HG03342 (cell line): ENCODE measurements at regions not wholly inside any gene's neighbourhood (a gene's known extent, or its start where the extent isn't known, plus 50 kb on each side); places are given as distances from the start of the nearest gene placed in this dataset.
A peak's percentile ranks its signal among the peaks of the same experiment; 100 is the strongest.
"Not testable (repeated sequence)": the region's sequence is repeated elsewhere in the genome, so short reads cannot be mapped to it uniquely, and the experiment has no call there.

Source experiments
- ATAC-seq: cut with Tn5 transposase; IDR thresholded peaks from one replicate; pipeline ENCODE4 v1.9.1; 2021; ENCODE audit warnings: mild to moderate bottlenecking, moderate library complexity; ENCODE audit not compliant: unreplicated experiment

DNA sequence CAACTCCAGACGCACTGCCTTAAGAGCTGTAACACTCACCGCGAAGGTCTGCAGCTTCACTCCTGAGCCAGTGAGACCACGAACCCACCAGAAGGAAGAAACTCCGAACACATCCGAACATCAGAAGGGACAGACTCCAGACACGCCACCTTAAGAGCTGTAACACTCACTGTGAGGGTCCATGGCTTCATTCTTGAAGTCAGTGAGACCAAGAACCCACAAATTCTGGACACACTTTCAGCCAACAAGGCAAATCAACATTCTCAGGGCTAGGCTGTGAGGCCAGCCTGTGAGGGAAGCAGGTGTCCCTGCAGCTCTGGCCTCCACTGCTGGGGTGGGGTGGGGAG, 275.3 kb downstream of the ADGRD1 start:
- not testable (repeated sequence) for ATAC-seq

DNA sequence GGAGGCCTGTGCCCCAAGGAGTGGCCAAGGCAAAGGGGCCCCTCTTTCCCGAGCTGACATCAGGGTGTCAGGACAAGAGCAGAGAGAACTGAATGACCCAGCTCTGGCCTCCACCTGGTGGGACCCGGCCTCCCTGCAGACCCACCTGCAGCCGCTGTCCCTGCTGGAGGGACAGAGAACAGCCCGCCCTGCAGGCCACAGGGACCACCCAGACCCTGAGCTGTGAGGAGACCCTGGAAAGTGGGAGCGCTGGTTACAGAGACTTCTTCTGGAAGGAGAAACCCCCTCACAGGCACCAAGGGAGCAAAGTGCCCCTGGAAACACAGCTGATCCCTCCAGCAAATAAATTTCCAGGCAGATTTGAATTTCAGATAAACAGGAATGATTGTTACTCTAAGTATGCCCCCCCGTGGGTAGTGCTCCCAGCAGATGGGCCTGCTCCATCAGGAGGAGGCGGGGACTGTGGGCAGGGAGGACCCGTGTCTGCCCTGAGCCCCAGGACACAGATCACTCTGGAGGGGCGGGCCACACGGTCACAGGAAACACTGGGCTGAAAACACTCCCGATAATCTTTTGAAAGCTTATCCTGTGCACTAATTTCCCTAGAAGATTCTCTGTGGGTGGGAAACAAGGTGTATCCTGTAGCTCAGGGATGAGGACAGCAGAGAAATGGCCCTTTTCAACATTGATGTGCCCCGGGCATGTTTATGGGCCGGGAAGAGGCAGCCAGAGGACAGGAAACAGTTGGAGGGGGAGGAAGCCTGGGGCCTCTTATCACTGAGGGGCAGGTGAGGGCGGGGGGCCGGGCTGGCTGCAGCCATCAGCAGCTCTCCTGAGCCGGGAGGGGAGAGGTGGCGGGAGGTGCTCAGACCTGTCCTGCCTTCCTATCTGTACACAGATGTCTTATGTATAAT, 276.0 kb downstream of the ADGRD1 start:
- no peak for ATAC-seq

DNA sequence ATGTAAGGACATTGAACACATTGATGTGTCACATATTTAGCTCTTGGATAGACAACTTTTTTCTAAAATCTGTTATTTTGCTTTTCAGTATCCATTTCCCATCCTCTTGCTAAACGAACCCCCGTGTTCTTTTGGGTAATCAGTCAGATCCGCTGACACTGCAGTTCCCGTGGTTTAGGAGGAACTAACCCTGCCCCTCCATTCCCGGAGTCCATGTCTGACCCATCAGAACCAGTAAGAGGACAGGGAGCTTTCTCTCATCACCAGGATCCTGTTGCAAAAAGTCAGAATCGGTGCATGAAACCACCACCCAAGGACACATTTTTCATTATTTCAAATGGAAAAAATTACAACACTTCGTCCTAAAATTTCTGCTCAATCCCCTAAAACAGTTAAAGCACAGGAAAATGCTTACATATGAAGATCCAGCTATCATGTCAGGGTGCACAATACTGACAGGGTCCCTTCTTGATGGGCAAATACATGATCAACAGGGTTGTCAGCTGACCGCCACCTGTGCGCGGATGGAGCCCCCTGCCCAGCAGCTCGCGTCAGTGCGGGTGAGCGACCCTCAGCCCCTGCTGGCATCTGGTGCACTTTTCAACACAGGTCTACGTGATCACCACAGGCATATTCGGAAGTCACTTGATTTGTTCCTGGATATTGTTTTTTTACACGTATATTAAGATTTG, 276.8 kb downstream of the ADGRD1 start:
- ATAC-seq = no peak

DNA sequence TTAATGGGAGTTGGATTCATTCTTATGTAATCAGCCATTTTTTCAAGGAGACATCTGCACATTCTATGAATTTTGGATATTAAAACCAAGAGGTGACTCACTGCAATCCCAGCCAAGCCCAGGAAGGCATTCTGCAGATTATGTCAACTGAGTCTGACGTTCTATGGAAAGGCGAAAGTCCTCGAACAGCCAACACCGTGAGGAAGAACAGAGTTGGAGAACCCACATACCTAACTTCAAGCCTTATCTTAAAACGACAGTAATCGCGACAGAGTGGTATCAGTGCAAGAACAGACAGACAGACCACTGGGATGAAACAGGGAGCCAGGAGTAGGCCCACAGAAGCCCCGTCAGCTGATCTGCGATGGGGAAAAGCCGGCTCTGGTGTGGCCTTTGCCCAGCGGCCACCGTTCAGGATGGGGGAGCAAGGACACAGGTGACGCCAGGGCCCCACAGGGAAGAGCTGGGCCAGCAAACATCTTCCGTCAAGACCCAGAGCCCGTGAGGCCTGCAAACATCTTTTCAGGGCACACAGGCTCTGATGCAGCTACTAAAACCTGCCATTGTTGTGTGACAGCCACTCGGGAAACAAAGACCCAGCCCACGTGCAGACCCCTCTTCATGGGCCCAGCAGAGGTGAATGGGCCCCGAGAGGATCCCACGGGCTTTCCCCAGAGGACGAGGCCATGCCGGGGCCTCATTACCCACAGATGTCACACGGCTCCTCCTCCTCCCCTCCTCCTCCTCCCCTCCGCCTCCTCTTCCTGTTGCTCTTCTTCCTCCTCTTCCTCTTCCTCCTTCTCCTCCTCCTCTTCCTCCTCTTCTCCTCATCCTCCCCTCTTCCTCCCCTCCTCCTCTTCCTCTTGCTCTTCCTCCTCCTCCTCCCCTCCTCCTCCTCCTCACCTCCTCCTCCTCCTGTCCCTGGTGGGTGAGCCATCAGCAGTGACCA, 277.6 kb downstream of the ADGRD1 start:
- ATAC-seq = no peak

DNA sequence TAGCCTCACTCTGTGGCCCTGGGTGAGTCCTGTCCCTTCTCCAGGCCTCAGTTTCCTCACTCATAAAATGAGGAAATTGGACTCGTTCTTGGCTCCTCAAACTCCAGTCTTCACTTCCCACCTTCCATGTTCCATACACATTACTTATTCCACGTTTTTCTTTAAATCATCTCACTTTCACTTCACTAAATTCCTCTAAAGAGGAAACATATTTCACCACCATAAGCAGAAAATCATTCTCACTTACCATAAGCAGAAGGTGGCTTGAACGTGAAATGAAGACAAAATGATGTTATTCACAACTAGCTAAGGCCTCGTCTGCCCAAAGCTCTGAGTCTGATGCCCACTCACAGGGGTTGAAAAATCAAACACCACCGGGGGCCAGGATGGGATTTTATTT, 278.3 kb downstream of the ADGRD1 start:
- ATAC-seq = no peak

DNA sequence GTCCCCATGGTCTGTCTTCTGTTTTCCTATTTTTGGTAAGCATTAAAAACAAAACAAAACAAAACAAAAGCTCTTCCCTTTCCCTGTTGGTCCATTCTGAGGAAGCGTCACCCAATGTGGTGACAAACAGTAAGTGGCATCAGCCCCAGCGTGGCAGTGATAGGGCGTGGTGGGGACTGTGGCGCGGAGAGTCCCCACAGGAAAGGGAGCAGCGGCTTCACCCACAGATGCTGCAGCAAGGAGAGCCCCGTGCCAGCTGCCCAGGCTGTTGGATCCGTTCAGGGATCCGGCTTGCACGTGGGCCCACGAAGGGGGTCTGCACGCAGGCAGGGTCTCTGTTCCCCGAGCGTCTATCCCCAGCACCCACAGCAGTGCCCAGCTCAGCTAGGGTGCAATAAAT, 279.2 kb downstream of the ADGRD1 start:
- ATAC-seq = not testable (repeated sequence)

DNA sequence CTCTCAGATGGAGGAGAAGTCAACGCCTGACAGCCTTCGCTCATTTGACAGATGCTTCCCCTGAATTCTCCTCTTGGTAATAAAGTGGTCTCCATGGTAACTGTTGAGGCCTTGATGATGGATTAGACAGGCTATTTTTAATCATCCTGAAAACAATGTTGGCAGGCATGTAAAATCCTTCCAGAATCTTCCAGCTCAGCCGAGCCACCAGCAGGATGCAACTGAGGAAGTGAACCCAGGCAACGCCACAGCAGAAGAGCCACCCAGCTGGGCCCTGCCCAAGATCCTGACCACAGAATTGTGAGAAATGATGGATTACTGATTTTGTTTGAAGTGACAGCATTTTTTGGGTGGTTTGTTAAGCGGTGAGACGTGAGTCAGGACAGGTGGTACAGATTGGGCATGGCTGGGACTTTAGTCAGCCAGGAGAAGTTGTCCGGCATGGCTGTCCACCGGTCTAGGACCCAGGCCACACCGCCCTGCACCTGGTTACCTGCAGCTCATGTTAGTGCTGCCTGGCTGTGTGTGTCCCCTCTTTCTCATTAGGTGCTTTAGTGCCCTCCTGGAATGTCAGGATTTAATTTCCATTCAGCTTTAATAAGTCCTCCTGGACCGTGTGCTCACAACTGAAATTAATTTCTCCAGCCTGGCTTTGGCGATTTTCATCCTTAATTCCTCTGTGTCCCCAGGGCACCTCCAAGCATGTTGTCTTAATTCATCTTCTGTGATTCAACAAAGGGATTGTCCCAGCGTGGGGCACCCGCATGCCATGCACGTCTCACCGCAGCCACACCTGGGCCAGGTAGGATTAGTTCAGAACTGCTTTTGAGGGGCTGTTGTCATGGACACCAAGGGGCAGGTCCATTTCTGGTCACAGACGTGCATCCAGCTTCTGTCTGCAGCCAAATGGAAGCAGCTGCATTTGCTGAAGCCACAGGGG, 280.4 kb downstream of the ADGRD1 start:
- not testable (repeated sequence) for ATAC-seq

DNA sequence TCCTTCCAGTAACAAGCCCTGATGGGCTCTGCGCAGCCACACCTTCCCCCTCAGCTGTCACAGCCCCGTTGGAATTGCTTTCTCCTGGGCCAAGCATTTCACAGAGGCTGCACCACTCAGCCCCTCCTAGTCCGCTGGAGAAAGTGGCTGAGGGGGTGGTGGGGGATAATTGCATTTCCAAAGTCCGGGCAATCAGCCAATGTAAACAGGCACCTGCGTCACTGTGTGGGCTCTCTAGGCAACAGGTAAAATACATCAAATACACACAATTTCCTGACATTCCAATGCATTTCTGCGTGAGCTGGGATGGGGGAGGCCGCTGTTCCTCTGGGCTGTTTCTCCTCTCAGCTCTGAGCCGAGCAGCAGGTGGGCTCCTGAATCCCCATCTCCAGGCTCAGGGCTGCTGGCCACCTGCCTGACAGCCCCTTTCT, 281.1 kb downstream of the ADGRD1 start:
- not testable (repeated sequence) for ATAC-seq

DNA sequence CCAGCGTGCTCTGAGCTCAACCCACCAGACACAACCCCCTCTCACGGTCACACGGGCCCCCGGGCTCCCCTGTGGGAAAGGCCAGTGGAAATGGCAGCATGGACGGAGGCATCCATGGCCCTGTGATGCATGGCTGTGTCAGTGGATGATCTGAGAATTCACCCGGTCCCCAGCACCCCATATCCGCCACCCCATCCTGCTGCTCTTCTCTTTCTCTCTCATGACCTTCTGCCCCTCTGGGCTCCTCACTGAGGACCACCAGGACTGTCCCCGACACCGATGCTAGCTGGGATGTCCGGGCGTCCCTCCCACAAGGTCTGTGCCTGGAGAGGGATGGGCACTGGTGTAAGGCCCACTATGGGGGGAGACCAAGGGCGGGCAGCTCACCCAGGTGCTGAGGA, 282.2 kb downstream of the ADGRD1 start:
- ATAC-seq = no peak

DNA sequence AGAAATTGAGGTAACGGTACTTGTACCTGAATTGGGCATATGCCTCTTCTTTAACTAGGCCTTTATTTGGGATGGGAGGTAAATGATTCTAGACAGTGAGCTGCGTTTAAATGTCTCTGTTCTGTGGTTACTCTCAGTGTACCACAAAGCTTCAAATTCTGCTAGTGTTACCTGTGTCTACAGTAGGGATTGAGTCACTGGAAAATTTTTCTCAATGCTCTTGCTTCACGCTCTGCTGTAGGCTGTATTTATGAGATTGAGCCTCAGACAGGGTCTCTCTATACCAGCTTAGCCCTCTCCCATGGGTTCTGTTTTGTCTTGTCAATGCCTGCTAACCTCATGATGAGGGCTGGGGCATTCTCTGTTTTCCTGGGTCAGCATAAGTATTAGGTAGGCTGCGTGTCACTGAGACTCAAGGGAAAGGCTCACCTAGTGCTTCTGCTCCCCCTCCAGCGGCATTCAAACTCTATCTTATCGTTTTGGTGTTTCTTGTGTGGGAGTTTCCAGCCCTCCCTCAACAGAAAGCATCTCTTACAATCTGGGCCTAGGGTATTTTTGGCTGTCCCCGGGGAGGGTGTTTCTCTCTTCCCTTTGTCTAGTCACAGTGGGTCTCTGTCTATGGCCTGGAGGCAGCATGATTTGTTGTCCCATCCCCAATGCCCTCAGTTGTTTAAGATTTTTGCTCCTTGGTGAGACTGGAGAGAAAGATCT, 285.8 kb downstream of the ADGRD1 start:
- ATAC-seq = peak; percentile 66

DNA sequence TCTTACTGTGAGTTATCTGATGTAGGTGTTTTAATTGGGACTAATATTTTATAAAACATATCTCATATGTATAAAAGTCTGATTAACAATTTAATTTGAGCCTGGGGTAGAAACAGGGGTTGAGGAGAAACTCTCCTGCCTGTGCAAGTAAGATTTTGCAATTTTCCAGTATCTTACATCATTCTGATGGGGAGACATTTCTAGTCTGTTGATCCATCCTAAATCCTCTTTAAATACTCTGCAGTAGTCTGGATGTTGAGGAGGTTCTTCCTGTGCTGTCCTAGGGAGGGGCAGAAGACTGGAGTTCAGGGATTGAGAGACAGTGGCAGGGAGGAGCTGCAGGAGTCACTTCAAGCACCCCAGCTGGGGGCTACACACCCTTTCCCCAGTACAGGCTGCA, 287.8 kb downstream of the ADGRD1 start:
- no peak for ATAC-seq

DNA sequence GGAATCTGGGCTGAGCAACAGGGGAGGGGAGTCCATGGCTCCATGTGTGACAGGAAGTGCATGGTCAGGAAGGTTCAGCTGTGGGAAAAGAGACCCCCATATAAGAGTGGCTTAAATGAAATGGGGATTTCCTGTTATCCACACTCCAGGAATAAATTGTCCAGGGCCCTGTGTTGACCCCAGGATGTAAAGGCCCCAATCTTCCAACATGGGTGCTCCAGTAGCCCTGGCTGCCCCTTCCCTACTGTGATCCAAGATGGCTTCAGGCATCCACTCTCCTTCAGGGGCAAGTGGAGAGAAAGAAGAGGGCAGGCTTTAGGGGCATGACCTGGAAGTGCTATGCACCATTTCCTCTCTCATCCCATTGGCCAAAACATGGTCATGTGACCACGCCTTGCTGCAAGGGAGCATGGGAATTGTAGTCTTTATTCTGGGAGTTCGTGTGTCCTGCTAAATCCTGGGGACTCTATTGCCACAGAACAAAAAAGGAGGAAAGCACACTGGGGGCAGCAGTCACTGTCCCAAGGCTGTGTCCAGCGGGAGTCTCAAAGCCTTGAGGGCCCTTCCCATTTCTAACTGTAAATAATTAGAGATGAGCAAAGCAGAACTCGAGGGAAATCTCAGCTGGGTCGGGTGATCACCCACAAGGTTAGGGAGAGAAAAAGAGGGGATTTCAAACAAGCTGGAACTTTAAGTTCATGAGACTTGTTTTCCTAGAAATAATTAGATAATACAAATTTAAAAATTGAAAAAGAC, 289.2 kb downstream of the ADGRD1 start:
- no peak for ATAC-seq

DNA sequence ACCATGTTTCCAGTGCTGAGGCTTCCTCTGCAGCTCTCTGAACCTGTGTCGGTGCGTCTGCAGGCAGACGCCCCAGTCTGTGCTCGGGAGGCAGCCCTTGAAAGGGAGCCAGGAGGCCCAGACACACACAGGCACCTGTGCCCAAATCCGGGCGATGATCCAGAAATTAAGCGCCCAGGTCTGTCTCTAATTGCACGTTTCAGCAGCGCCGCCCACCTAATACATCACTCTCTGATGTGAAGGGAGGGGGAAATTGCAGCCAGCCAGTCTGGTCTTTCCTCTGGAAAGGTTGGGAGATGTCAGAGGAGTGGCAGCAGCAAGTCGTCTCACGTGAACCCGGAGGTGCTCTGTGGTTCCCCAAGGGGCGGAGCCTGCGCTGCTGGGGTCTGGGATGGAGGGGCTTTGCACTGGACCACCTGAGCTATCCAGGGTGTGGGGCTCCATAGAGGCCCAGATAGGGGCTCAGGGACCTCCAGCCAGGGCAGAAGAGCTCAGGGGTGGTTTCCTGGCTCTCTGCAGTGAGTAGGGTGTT, 290.5 kb downstream of the ADGRD1 start:
- not testable (repeated sequence) for ATAC-seq

DNA sequence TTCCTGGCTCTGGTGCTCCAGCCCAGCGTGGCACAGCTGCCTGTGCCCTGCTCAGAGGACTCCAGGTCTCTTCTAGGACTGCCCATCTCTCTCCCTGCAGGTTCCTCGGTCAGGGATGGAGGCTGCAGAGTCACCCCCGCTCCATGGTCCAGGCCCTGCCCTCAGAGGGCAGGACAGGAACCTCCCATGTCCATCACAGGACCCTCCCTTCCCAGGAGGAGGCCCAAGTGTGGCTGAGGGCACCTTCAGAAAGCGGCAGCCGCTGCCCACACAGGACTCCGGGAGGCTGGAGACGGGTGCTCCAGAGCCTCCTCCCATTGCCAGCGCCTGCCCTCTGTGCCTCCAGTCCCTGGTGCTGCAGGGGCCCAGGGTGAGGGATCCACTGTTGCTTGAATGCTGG, 291.5 kb downstream of the ADGRD1 start:
- ATAC-seq = not testable (repeated sequence)

DNA sequence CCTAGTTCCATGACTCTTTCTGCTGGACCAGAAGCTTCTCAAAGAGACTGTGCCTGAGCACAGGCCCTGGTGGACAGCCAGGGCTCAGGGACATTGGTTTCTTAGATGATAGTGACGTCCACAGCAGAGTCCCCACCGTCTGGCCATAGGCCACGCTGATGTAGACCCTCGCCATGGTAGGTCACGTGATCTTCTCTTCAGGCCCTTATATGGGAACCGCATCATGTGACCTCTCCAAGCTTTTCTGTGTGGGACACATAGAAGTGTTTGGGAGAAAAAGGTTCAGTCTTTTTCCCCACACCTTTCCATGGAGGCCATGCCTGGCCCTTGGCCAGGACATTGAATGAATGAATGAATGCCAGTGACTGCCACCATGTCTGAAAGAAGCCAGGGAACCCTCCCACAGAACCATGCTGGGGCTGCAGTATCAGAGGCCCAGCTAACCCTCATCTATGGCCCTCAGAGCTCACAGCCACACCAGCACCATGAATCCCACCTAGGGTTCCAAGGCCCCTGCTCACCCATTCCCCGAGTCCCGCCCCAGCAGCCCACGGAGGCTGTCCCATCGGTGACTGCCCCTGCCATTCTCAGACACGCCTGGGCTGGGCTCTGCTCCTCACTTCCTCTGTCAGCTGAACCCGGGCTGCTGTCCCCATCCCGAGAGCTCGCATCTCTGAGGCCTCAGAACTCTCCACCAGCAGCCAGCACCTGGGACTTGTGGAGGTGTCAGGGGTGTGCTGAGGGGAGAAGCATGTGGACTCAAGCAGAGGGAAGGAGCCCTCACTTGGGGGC, 292.1 kb downstream of the ADGRD1 start:
- ATAC-seq = no peak

DNA sequence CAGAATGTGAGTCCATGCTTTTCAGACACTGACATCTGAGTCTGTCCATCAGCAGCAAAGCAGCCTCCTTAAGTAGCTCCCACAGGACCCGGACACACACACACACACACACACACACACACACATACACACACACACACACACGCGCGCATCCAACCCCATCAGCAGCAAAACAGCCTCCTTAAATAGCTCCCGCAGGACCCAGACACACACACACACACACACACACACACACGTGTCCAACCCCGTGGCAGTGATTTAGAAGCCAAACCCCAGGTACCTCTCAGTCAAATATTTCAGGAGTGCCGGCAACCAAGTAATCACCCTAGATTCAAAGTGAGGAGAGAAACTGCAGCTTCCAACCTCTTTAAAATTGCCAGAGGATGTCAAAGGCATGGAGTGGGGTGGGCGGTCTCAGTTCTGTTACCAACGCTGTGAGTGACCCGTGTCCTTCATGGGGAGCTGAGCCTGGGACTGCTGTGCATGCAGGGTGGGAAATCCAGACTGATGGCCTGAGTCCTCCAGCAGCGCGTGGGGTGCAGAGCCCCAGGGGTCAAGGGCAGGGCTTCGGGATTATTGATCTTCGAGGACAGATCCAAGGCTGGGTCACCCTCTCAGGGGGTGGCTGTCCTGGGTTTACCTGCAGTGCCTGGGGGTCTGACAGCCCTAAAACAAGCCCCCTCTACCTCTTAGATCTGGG, 293.5 kb downstream of the ADGRD1 start:
- not testable (repeated sequence) for ATAC-seq

DNA sequence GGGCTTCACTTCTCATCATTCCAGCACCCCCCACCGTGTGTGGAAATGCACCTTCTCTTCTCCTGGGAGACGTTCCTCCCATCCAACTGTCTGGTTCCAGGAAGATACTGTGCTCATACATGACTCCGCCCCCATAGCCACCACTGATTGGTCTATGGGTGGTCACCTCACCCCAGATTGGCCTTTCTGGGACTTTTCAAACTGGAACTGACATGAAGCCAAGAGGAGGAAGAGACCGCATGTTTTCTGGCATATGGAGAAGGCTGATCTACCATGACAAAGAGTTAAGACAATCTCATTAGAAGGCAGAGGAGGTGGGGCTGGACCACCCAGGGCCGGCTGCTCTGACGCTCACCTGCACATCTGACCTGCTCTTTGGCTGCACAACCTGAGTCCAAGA, 294.2 kb downstream of the ADGRD1 start:
- not testable (repeated sequence) for ATAC-seq
